CD14-positive monocyte (primary cell): ENCODE measurements at regions not wholly inside any gene's neighbourhood (a gene's known extent, or its start where the extent isn't known, plus 50 kb on each side); places are given as distances from the start of the nearest gene placed in this dataset.

Experiments
- DNase-seq, 3 donors: peaks; one replicate each; pipeline ENCODE4 v3.0.0-alpha.2; 2011 to 2022
- H2AFZ ChIP-seq: 2 replicates; pipeline ENCODE4 v1.6.0; 2012; ENCODE audit warnings: mild to moderate bottlenecking, low read depth, low read length, inconsistent platforms; ENCODE audit not compliant: insufficient read depth, poor library complexity, severe bottlenecking
- H3K27ac ChIP-seq, 2 donors: 1 replicate in 1 of 2; 2 replicates in 1 of 2; pipeline ENCODE4 v1.5.1; 2012 to 2013; ENCODE audit warnings: low read length in 2 of 2, control low read depth in 1 of 2, inconsistent platforms in 1 of 2, low read depth in 1 of 2, mild to moderate bottlenecking in 1 of 2
- H3K27me3 ChIP-seq, 2 donors: one replicate each; pipeline versions ENCODE4 v1.6.0 to v1.6.1; 2011 to 2013; ENCODE audit warnings: low read length in 2 of 2; ENCODE audit not compliant: control insufficient read depth in 2 of 2, insufficient read depth in 2 of 2
- H3K36me3 ChIP-seq, 2 donors: replicated peaks in 1 of 2; 1 replicate in 1 of 2; 2 replicates in 1 of 2; pipeline versions ENCODE4 v1.5.1 to v1.6.1; 2012 to 2013; ENCODE audit warnings: low read length in 2 of 2, control low read depth in 1 of 2, inconsistent platforms in 1 of 2, mild to moderate bottlenecking in 1 of 2; ENCODE audit not compliant: insufficient read depth in 2 of 2, control insufficient read depth in 1 of 2
- H3K4me1 ChIP-seq, 2 donors: 1 replicate in 1 of 2; 2 replicates in 1 of 2; pipeline versions ENCODE4 v1.5.1 to v1.6.1; 2012 to 2013; ENCODE audit warnings: low read length in 2 of 2, control low read depth in 1 of 2, inconsistent platforms in 1 of 2, mild to moderate bottlenecking in 1 of 2, moderate library complexity in 1 of 2; ENCODE audit not compliant: insufficient read depth in 2 of 2, control insufficient read depth in 1 of 2
- H3K4me2 ChIP-seq: replicated peaks from 2 replicates; pipeline ENCODE3; 2012; ENCODE audit warnings: low read length, moderate library complexity, mild to moderate bottlenecking; ENCODE audit not compliant: poor library complexity, severe bottlenecking; ENCODE audit errors: extremely low read depth
- H3K4me3 ChIP-seq, 3 experiments: fragments of 200-600 bp in 1 of 3; sonication (generic) in 1 of 3; replicated peaks in 1 of 3; 1 replicate in 2 of 3; 2 replicates in 1 of 3; pipeline ENCODE4 v1.5.1; 2011 to 2013; ENCODE audit warnings: low read length in 3 of 3, mild to moderate bottlenecking in 3 of 3, control low read depth in 2 of 3, low read depth in 2 of 3, inconsistent platforms in 1 of 3, moderate library complexity in 1 of 3
- H3K79me2 ChIP-seq: 2 replicates; pipeline ENCODE4 v1.6.0; 2012; ENCODE audit warnings: mild to moderate bottlenecking, control low read depth, inconsistent platforms, low read length, moderate library complexity; ENCODE audit not compliant: insufficient read depth
- H3K9ac ChIP-seq: 2 replicates; pipeline ENCODE4 v1.6.0; 2017; ENCODE audit warnings: low read length, mild to moderate bottlenecking; ENCODE audit not compliant: insufficient read depth, poor library complexity, severe bottlenecking
- H3K9me3 ChIP-seq, 2 donors: replicated peaks in 1 of 2; 1 replicate in 1 of 2; 2 replicates in 1 of 2; pipeline versions ENCODE4 v1.5.1 to v1.6.1; 2012 to 2013; ENCODE audit warnings: low read length in 2 of 2, control low read depth in 1 of 2; ENCODE audit not compliant: control insufficient read depth in 1 of 2, insufficient read depth in 1 of 2
- H4K20me1 ChIP-seq: 2 replicates; pipeline ENCODE4 v1.6.0; 2012; ENCODE audit warnings: mild to moderate bottlenecking, low read length, control low read depth, moderate library complexity; ENCODE audit not compliant: insufficient read depth
- H3K27ac Mint-ChIP-seq, 7 donors: one replicate each; pipeline ENCODE4 v1.8.0; 2020; ENCODE audit warnings: mild to moderate bottlenecking in 7 of 7, mixed read lengths in 7 of 7, moderate library complexity in 6 of 7, inconsistent platforms in 2 of 7
- H3K27me3 Mint-ChIP-seq, 3 donors: one replicate each; pipeline ENCODE4 v1.8.0; 2021 to 2022; ENCODE audit warnings: low read depth in 3 of 3, mild to moderate bottlenecking in 3 of 3, mixed read lengths in 3 of 3, moderate library complexity in 3 of 3, inconsistent platforms in 1 of 3
- H3K36me3 Mint-ChIP-seq, 2 donors: one replicate each; pipeline ENCODE4 v1.8.0; 2020; ENCODE audit warnings: mixed read lengths in 2 of 2, inconsistent platforms in 1 of 2, mild to moderate bottlenecking in 1 of 2
- H3K4me1 Mint-ChIP-seq: one replicate; pipeline ENCODE4 v1.8.0; 2020; ENCODE audit warnings: mild to moderate bottlenecking, mixed read lengths
- H3K4me3 Mint-ChIP-seq, 2 donors: one replicate each; pipeline ENCODE4 v1.8.0; 2020; ENCODE audit warnings: mild to moderate bottlenecking in 2 of 2, mixed read lengths in 2 of 2, moderate library complexity in 1 of 2
- H3K9me3 Mint-ChIP-seq, 7 donors: one replicate each; pipeline ENCODE4 v1.8.0; 2020 to 2022; ENCODE audit warnings: mixed read lengths in 7 of 7, mild to moderate bottlenecking in 6 of 7, moderate library complexity in 6 of 7, inconsistent platforms in 2 of 7
- CTCF ChIP-seq: fragments of 200-600 bp; IDR thresholded peaks from one replicate; pipeline ENCODE4 v1.8.0; 2022; ENCODE audit warnings: antibody characterized with exemption, mild to moderate bottlenecking
- WGBS: methylation state at CpG from one replicate; pipeline ENCODE4 v1.1.5; 2013; ENCODE audit warnings: missing lambda C conversion rate; ENCODE audit not compliant: insufficient coverage; 5-methylcytosine and 5-hydroxymethylcytosine counted together
- intact Hi-C, 2 donors: fragments of 100-400 bp; cut with micrococcal nuclease; formaldehyde crosslinking; loops; one replicate each; pipeline versions ENCODE4 v1.15.0 to v1.15.1; 2023

- Histone ChIP-seq H3K4me1 (no peaks in the 10 kb centered on the region), H3K27me3 (no peaks in the 10 kb centered on the region), H3K36me3 (no peaks in the 10 kb centered on the region), H4K20me1 (no peaks in the 10 kb centered on the region), H3K9me3 (no peaks in the 10 kb centered on the region), H2AFZ (no peak overlapping the region), H3K4me2 (no peak overlapping the region), H3K27ac (no peak overlapping the region), H3K79me2 (no peaks in the 10 kb centered on the region), H3K9ac (no peak overlapping the region), H3K4me3 (no peak overlapping the region)
- Mint-ChIP-seq H3K27me3 (no peaks in the 10 kb centered on the region), H3K4me1 (no peaks in the 10 kb centered on the region), H3K4me3 (no peak overlapping the region), H3K36me3 (no peaks in the 10 kb centered on the region), H3K27ac (no peak overlapping the region), H3K9me3 (peaks cover 0 to 10% (median 1%) of the 10 kb centered on the region in 7 donors)
- no peak for DNase-seq
- no peak for TF ChIP-seq CTCF
- intact Hi-C loops: no loop called here
- 50% methylated on average over 1 of the region's 7 CpGs for WGBS
Observed at GRCh38 chr12:77760271-77761025, 70.2 kb upstream of the NAV3 start.

- no peak for DNase-seq
- H3K27me3 Mint-ChIP-seq: peaks cover 0 to 1% (median 0%) of the 10 kb centered on the region in 3 donors
- no peak overlapping the region for H2AFZ ChIP-seq
- no peak overlapping the region for H3K4me2 ChIP-seq
- H3K9me3 ChIP-seq: no peaks in the 10 kb centered on the region
- H3K4me1 ChIP-seq: no peaks in the 10 kb centered on the region
- intact Hi-C loops: no loop called here
- H3K9ac ChIP-seq: no peak overlapping the region
- no peak for TF ChIP-seq CTCF
- no peak overlapping the region for H3K4me3 Mint-ChIP-seq
- H4K20me1 ChIP-seq: no peaks in the 10 kb centered on the region
- H3K27ac Mint-ChIP-seq: no peak overlapping the region
- H3K27me3 ChIP-seq: no peaks in the 10 kb centered on the region
- WGBS: no CpG with 5 or more reads among the region's 4 CpGs
- H3K36me3 ChIP-seq: no peaks in the 10 kb centered on the region
- no peak overlapping the region for H3K27ac ChIP-seq
- no peaks in the 10 kb centered on the region for H3K36me3 Mint-ChIP-seq
- H3K4me3 ChIP-seq: no peak overlapping the region
- H3K79me2 ChIP-seq: no peaks in the 10 kb centered on the region
- no peaks in the 10 kb centered on the region for H3K4me1 Mint-ChIP-seq
- peaks cover 0 to 2% (median 0%) of the 10 kb centered on the region in 7 donors for H3K9me3 Mint-ChIP-seq
Observed at GRCh38 chr12:77754086-77754485, 76.6 kb upstream of the NAV3 start.
